ENCODE measurements at regions not wholly inside any gene's neighbourhood (a gene's known extent, or its start where the extent isn't known, plus 50 kb on each side); places are given as distances from the start of the nearest gene placed in this dataset.

- DNase-seq (ENCODE audit: low read depth): no peak
- no peak overlapping the region for H3K4me3 ChIP-seq (replicated peaks; ENCODE audit: low read depth, low read length)
- no peak for TF ChIP-seq CTCF (IDR thresholded peaks at IDR 0.05; ENCODE audit: low read length, missing control alignments)
Observed at GRCh38 chr1:5513846-5514526, 478.2 kb downstream of the NPHP4 start.

GRCh38 chr1:5513179-5513578 lies 479.0 kb downstream of the NPHP4 start:
- TF ChIP-seq CTCF (IDR thresholded peaks at IDR 0.05; ENCODE audit: low read length, missing control alignments): no peak
- DNase-seq (ENCODE audit: low read depth): no peak
- H3K4me3 ChIP-seq (replicated peaks; ENCODE audit: low read depth, low read length): no peak overlapping the region

- no peak for TF ChIP-seq CTCF (IDR thresholded peaks at IDR 0.05; ENCODE audit: low read length, missing control alignments)
- no peak overlapping the region for H3K4me3 ChIP-seq (replicated peaks; ENCODE audit: low read depth, low read length)
- DNase-seq (ENCODE audit: low read depth): no peak
Observed at GRCh38 chr1:5511381-5512097, 480.7 kb downstream of the NPHP4 start.

- peak; percentile 43 for DNase-seq (ENCODE audit: low read depth)
- peak; percentile 94 for TF ChIP-seq CTCF (IDR thresholded peaks at IDR 0.05; ENCODE audit: low read length, missing control alignments)
- no peak overlapping the region for H3K4me3 ChIP-seq (replicated peaks; ENCODE audit: low read depth, low read length)
Observed at GRCh38 chr1:5509664-5510452, 482.4 kb downstream of the NPHP4 start.

- no peak overlapping the region for H3K4me3 ChIP-seq (replicated peaks; ENCODE audit: low read depth, low read length)
- no peak for TF ChIP-seq CTCF (IDR thresholded peaks at IDR 0.05; ENCODE audit: low read length, missing control alignments)
- no peak for DNase-seq (ENCODE audit: low read depth)
Observed at GRCh38 chr1:5508669-5509330, 483.4 kb downstream of the NPHP4 start.

GRCh38 chr1:5507340-5507739 lies 484.9 kb downstream of the NPHP4 start:
- H3K4me3 ChIP-seq (replicated peaks; ENCODE audit: low read depth, low read length): no peak overlapping the region
- TF ChIP-seq CTCF (IDR thresholded peaks at IDR 0.05; ENCODE audit: low read length, missing control alignments): no peak
- no peak for DNase-seq (ENCODE audit: low read depth)

All from fibroblast of pulmonary artery (primary cell).